Activated B cell treated with CpG ODN at 0.5 μM for 24 hours (primary cell): ENCODE measurements at regions not wholly inside any gene's neighbourhood (a gene's known extent, or its start where the extent isn't known, plus 50 kb on each side); places are given as distances from the start of the nearest gene placed in this dataset.
"Not testable (repeated sequence)": the region's sequence is repeated elsewhere in the genome, so short reads cannot be mapped to it uniquely, and the experiment has no call there.

Source experiments
- ATAC-seq: fragments of 200-7000 bp; cut with Tn5 transposase; one replicate; pipeline ENCODE4 v1.10.0; 2021; ENCODE audit warnings: low read depth, mild to moderate bottlenecking, moderate library complexity
- CTCF ChIA-PET: fragments of 350-600 bp; sonication (Branson Sonifier 250); formaldehyde crosslinking; loops from one replicate; lab custom pipeline; 2021; ENCODE audit warnings: antibody characterized with exemption; lab: Charles Lee
- POLR2A ChIA-PET: fragments of 350-600 bp; sonication (Branson Sonifier 250); formaldehyde crosslinking; loops from one replicate; lab custom pipeline; 2021; ENCODE audit warnings: antibody characterized with exemption; lab: Charles Lee
- DNase-seq: peaks from one replicate; pipeline ENCODE4 v3.0.0; 2022
- H3K27ac Mint-ChIP-seq: one replicate; pipeline ENCODE4 v1.8.0; 2020; ENCODE audit warnings: mixed read lengths
- H3K27me3 Mint-ChIP-seq: one replicate; pipeline ENCODE4 v1.8.0; 2021; ENCODE audit warnings: mixed read lengths
- H3K36me3 Mint-ChIP-seq: one replicate; pipeline ENCODE4 v1.8.0; 2021; ENCODE audit warnings: low read depth, mixed read lengths
- H3K4me1 Mint-ChIP-seq: one replicate; pipeline ENCODE4 v1.8.0; 2021; ENCODE audit warnings: mixed read lengths
- H3K4me3 Mint-ChIP-seq: one replicate; pipeline ENCODE4 v1.8.0; 2020; ENCODE audit warnings: mild to moderate bottlenecking, mixed read lengths
- H3K9me3 Mint-ChIP-seq: one replicate; pipeline ENCODE4 v1.8.0; 2020; ENCODE audit warnings: mixed read lengths
- intact Hi-C: fragments of 100-400 bp; cut with micrococcal nuclease; formaldehyde crosslinking; loops from one replicate; pipeline ENCODE4 v1.15.1; 2024
- TF ChIP-seq, protein P1 (sequence below): fragments of 200-600 bp; IDR thresholded peaks from one replicate; pipeline ENCODE4 v1.8.0; 2022; ENCODE audit warnings: antibody characterized with exemption, mild to moderate bottlenecking

DNA sequence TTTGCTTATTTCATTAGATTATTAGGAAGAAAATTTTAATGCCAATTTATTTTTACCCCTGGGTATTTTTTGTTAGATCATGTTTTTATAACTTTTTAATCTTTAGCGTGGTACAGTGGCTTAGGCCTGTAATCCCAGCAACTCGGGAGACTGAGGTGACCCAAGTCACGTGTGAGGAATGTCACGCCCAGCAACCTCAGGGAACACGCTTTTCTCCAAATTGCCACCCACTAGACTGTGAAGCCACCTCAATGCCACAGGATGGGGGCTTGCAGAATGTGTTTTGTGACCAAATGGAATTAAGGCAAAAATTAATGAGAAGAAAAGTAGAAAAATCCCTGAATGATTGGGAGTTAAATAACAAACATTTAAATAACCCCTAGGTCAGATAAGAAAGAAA lies 141.8 kb downstream of the LAT start:
- Mint-ChIP-seq H3K9me3 (no peaks in the 10 kb centered on the region), H3K27me3 (no peaks in the 10 kb centered on the region), H3K27ac (no peak overlapping the region), H3K4me1 (peaks cover 4% of the 10 kb centered on the region), H3K36me3 (peaks cover 26% of the 10 kb centered on the region), H3K4me3 (no peak overlapping the region)
- CTCF ChIA-PET = no interaction called here
- DNase-seq (no peak), ATAC-seq (no peak)
- intact Hi-C loops = no loop called here
- POLR2A ChIA-PET = interaction anchor here (0.6 kb wide), 1 partner anchor 264 kb away, joined by 5 read pairs; no protein-coding TSS in a partner anchor
- TF ChIP-seq, protein P1, sequence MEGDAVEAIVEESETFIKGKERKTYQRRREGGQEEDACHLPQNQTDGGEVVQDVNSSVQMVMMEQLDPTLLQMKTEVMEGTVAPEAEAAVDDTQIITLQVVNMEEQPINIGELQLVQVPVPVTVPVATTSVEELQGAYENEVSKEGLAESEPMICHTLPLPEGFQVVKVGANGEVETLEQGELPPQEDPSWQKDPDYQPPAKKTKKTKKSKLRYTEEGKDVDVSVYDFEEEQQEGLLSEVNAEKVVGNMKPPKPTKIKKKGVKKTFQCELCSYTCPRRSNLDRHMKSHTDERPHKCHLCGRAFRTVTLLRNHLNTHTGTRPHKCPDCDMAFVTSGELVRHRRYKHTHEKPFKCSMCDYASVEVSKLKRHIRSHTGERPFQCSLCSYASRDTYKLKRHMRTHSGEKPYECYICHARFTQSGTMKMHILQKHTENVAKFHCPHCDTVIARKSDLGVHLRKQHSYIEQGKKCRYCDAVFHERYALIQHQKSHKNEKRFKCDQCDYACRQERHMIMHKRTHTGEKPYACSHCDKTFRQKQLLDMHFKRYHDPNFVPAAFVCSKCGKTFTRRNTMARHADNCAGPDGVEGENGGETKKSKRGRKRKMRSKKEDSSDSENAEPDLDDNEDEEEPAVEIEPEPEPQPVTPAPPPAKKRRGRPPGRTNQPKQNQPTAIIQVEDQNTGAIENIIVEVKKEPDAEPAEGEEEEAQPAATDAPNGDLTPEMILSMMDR = no peak

- intact Hi-C loops = no loop called here
- ChIA-PET POLR2A (interaction anchor here (0.6 kb wide), 1 partner anchor 263 kb away, joined by 5 read pairs; no protein-coding TSS in a partner anchor), CTCF (no interaction called here)
- no peak overlapping the region for H3K4me3 Mint-ChIP-seq
- H3K27me3 Mint-ChIP-seq = no peaks in the 10 kb centered on the region
- H3K9me3 Mint-ChIP-seq = no peaks in the 10 kb centered on the region
- DNase-seq (no peak), ATAC-seq (no peak)
- H3K4me1 Mint-ChIP-seq = peaks cover 4% of the 10 kb centered on the region
- TF ChIP-seq, protein P1 = no peak
- H3K36me3 Mint-ChIP-seq = peaks cover 30% of the 10 kb centered on the region
- no peak overlapping the region for H3K27ac Mint-ChIP-seq
Observed at GRCh38 chr16:29126057-29126494, 141.2 kb downstream of the LAT start.

DNA sequence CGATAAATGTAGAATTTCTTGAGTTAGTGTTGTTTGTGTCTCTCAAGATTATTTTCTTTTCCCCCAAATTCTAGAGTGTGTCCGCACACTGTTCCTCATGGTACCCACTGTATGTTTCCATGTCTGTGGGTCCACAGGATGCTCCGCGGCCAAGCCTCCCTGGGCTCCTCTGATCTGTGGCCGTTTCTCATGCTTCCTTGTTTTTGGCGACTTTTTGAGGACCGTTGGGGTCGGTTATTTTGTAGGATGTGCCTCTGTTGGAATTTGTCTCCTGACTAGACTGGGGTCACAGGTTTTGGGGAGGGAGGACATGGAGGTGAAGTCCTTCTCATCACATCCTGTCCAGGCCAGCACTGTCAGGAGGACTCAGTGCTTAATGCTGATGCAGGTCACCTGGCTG lies 140.0 kb downstream of the LAT start:
- Mint-ChIP-seq H3K9me3 (no peaks in the 10 kb centered on the region), H3K4me1 (peaks cover 4% of the 10 kb centered on the region), H3K27me3 (no peaks in the 10 kb centered on the region), H3K4me3 (no peak overlapping the region), H3K36me3 (peaks cover 30% of the 10 kb centered on the region), H3K27ac (no peak overlapping the region)
- CTCF ChIA-PET = no interaction called here
- POLR2A ChIA-PET = no interaction called here
- ATAC-seq (no peak), DNase-seq (no peak)
- TF ChIP-seq, protein P1 = no peak
- intact Hi-C loops = no loop called here

GRCh38 chr16:29124162-29124561 lies 139.3 kb downstream of the LAT start:
- H3K9me3 Mint-ChIP-seq, H3K27me3 Mint-ChIP-seq, intact Hi-C loops, H3K4me3 Mint-ChIP-seq, DNase-seq, H3K4me1 Mint-ChIP-seq, H3K27ac Mint-ChIP-seq, POLR2A ChIA-PET, CTCF ChIA-PET, ATAC-seq: not testable (repeated sequence)
- H3K36me3 Mint-ChIP-seq = peaks cover 30% of the 10 kb centered on the region

GRCh38 chr16:29120680-29121079 lies 135.8 kb downstream of the LAT start:
- peaks cover 39% of the 10 kb centered on the region for H3K36me3 Mint-ChIP-seq
- intact Hi-C loops, CTCF ChIA-PET, DNase-seq, H3K9me3 Mint-ChIP-seq, H3K27ac Mint-ChIP-seq, POLR2A ChIA-PET, H3K4me3 Mint-ChIP-seq, H3K4me1 Mint-ChIP-seq, ATAC-seq, H3K27me3 Mint-ChIP-seq: not testable (repeated sequence)

DNA sequence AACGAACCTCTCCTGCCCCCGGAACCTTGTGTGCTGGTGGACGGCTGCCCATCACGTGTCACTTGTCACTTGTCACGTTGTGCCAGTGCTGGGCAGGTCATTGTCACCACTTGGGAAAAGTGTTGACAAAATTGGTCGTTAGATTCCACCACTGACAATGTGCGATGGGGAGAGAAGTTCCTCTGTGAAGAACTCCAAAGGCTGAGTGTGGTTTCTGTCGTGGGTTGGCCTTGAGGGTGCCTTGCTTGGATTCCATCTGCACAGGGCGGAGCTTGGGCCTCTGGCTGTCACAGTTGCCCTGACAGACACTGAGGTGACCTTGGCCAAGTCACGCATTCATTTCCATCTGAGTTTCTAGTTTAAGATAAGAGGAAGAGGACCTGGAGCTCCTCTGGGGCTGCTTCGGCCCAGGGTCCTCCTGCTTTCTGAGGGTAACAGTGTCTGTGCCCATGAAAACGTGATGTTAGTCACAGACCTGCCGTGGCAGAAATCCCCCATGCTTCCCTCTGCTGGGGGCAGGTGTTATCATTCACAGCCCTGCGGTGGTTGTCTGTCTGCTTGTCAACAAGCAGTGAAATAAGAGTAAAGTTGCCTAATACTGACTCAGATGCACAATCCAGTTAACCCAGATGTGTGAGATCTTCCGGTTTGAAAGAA lies 133.6 kb downstream of the LAT start:
- ATAC-seq, H3K4me3 Mint-ChIP-seq, H3K9me3 Mint-ChIP-seq, POLR2A ChIA-PET, H3K27me3 Mint-ChIP-seq, CTCF ChIA-PET, DNase-seq, intact Hi-C loops, H3K27ac Mint-ChIP-seq: not testable (repeated sequence)
- Mint-ChIP-seq H3K4me1 (peaks cover 21% of the 10 kb centered on the region), H3K36me3 (peaks cover 48% of the 10 kb centered on the region)
